GM23338 (cell line): ENCODE measurements at regions not wholly inside any gene's neighbourhood (a gene's known extent, or its start where the extent isn't known, plus 50 kb on each side); places are given as distances from the start of the nearest gene placed in this dataset.

Experiments used
- ATAC-seq: fragments of 200-7000 bp; cut with Tn5 transposase; 3 replicates; pipeline ENCODE4 v1.9.1; 2020
- DNase-seq: peaks from one replicate; pipeline ENCODE4 v3.0.0-alpha.2; 2015; ENCODE audit warnings: low spot score
- H2AFZ ChIP-seq: fragments of 200-600 bp; sonication (generic); 2 replicates; pipeline ENCODE4 v1.8.0; 2016; ENCODE audit warnings: antibody characterized with exemption, mild to moderate bottlenecking, moderate library complexity
- H3F3A ChIP-seq: fragments of 200-600 bp; sonication (generic); replicated peaks from 2 replicates; pipeline ENCODE4 v1.8.0; 2017; ENCODE audit warnings: antibody characterized with exemption, mixed run types, low read depth
- H3K27ac ChIP-seq: fragments of 200-600 bp; sonication (generic); 2 replicates; pipeline ENCODE4 v1.6.1; 2016; ENCODE audit warnings: low read depth
- H3K27me3 ChIP-seq: fragments of 200-600 bp; sonication (generic); 2 replicates; pipeline ENCODE4 v1.8.0; 2016; ENCODE audit warnings: mild to moderate bottlenecking, mixed run types, moderate library complexity; ENCODE audit not compliant: insufficient read depth
- H3K36me3 ChIP-seq: fragments of 200-600 bp; sonication (generic); 2 replicates; pipeline ENCODE4 v1.8.0; 2016; ENCODE audit warnings: mild to moderate bottlenecking; ENCODE audit not compliant: insufficient read depth
- H3K4me1 ChIP-seq: fragments of 200-600 bp; sonication (generic); 2 replicates; pipeline ENCODE4 v1.8.0; 2016; ENCODE audit warnings: mild to moderate bottlenecking, moderate library complexity; ENCODE audit not compliant: insufficient read depth
- H3K4me2 ChIP-seq: fragments of 200-600 bp; sonication (generic); 2 replicates; pipeline ENCODE4 v1.7.1; 2017; ENCODE audit warnings: mixed run types
- H3K4me3 ChIP-seq: fragments of 200-600 bp; sonication (generic); 2 replicates; pipeline ENCODE4 v1.6.1; 2016; ENCODE audit warnings: mixed run types
- H3K79me2 ChIP-seq: fragments of 200-600 bp; sonication (generic); replicated peaks from 2 replicates; pipeline ENCODE4 v1.8.0; 2017; ENCODE audit warnings: mild to moderate bottlenecking; ENCODE audit not compliant: insufficient read depth
- H3K9me2 ChIP-seq: fragments of 200-600 bp; sonication (generic); 2 replicates; pipeline ENCODE4 v1.8.0; 2017; ENCODE audit not compliant: insufficient read depth
- H4K20me1 ChIP-seq: fragments of 200-600 bp; sonication (generic); replicated peaks from 2 replicates; pipeline ENCODE4 v1.8.0; 2017; ENCODE audit warnings: mild to moderate bottlenecking; ENCODE audit not compliant: insufficient read depth
- H3K27ac Mint-ChIP-seq: 2 replicates; pipeline ENCODE4 v1.8.0; 2020; ENCODE audit warnings: inconsistent platforms, mild to moderate bottlenecking, moderate library complexity, mixed read lengths
- H3K27me3 Mint-ChIP-seq: 3 replicates; pipeline ENCODE4 v1.8.0; 2022; ENCODE audit warnings: low read depth, mild to moderate bottlenecking, moderate library complexity, mixed read lengths, inconsistent platforms; ENCODE audit not compliant: insufficient read depth, poor library complexity
- H3K36me3 Mint-ChIP-seq: 3 replicates; pipeline ENCODE4 v1.8.0; 2021; ENCODE audit warnings: low read depth, mild to moderate bottlenecking, inconsistent platforms, moderate library complexity, mixed read lengths
- H3K4me1 Mint-ChIP-seq: 3 replicates; pipeline ENCODE4 v1.8.0; 2020; ENCODE audit warnings: mild to moderate bottlenecking, inconsistent platforms, mixed read lengths
- H3K4me3 Mint-ChIP-seq: 3 replicates; pipeline ENCODE4 v1.8.0; 2021; ENCODE audit warnings: moderate library complexity, mild to moderate bottlenecking, inconsistent platforms, mixed read lengths
- H3K9me3 Mint-ChIP-seq: 3 replicates; pipeline ENCODE4 v1.8.0; 2020; ENCODE audit warnings: moderate library complexity, mild to moderate bottlenecking, inconsistent platforms, mixed read lengths
- CREB1 ChIP-seq: fragments of 250-450 bp; sonication (Bioruptor Pico); IDR thresholded peaks from 2 replicates; pipeline ENCODE4 v1.5.0; 2020; ENCODE audit warnings: low read depth, mild to moderate bottlenecking, moderate library complexity
- EZH2 ChIP-seq: fragments of 200-600 bp; sonication (generic); IDR thresholded peaks from one replicate; pipeline ENCODE4 v1.8.0; 2017; ENCODE audit warnings: antibody characterized with exemption, mild to moderate bottlenecking, low read depth; ENCODE audit not compliant: unreplicated experiment
- EZH2phosphoT487 ChIP-seq: fragments of 200-600 bp; sonication (generic); IDR thresholded peaks from one replicate; pipeline ENCODE4 v1.8.1; 2018; ENCODE audit warnings: antibody characterized with exemption; ENCODE audit not compliant: unreplicated experiment
- JUNB ChIP-seq: IDR thresholded peaks from one replicate; pipeline ENCODE4 v1.6.1; 2016; ENCODE audit warnings: antibody characterized with exemption; ENCODE audit not compliant: unreplicated experiment
- NANOG ChIP-seq: IDR thresholded peaks from 2 replicates; pipeline ENCODE4 v1.6.1; 2016; ENCODE audit warnings: antibody characterized with exemption, borderline replicate concordance
- POLR2AphosphoS5 ChIP-seq: IDR thresholded peaks from 2 replicates; pipeline ENCODE4 v1.6.1; 2016; ENCODE audit warnings: antibody characterized with exemption, low read depth
- STAT1 ChIP-seq: IDR thresholded peaks from one replicate; pipeline ENCODE4 v1.6.1; 2016; ENCODE audit warnings: antibody characterized with exemption; ENCODE audit not compliant: unreplicated experiment
- ZNF114 ChIP-seq: fragments of 250-450 bp; sonication (Bioruptor Pico); IDR thresholded peaks from 2 replicates; pipeline ENCODE4 v1.5.0; 2020; ENCODE audit warnings: mild to moderate bottlenecking, moderate library complexity
- ZNF331 ChIP-seq: fragments of 250-450 bp; sonication (Bioruptor Pico); IDR thresholded peaks from 2 replicates; pipeline ENCODE4 v1.5.0; 2020; ENCODE audit warnings: low read depth, mild to moderate bottlenecking, moderate library complexity
- TF ChIP-seq, protein P1 (sequence below), 2 experiments: fragments of 200-600 bp in 1 of 2; sonication (generic) in 1 of 2; conservative IDR thresholded peaks; 2 replicates each; pipeline versions ENCODE4 v1.5.1 to v1.6.1; 2016 to 2017; ENCODE audit warnings: antibody characterized with exemption in 2 of 2, low read depth in 2 of 2, mild to moderate bottlenecking in 2 of 2, moderate library complexity in 1 of 2
- TF ChIP-seq, protein P2 (sequence below): IDR thresholded peaks from 2 replicates; pipeline ENCODE4 v1.6.1; 2016; ENCODE audit warnings: antibody characterized with exemption
- TF ChIP-seq, protein P3 (sequence below): fragments of 250-450 bp; sonication (Bioruptor Pico); IDR thresholded peaks from 2 replicates; pipeline ENCODE4 v1.5.0; 2020; ENCODE audit warnings: mild to moderate bottlenecking, moderate library complexity

DNA sequence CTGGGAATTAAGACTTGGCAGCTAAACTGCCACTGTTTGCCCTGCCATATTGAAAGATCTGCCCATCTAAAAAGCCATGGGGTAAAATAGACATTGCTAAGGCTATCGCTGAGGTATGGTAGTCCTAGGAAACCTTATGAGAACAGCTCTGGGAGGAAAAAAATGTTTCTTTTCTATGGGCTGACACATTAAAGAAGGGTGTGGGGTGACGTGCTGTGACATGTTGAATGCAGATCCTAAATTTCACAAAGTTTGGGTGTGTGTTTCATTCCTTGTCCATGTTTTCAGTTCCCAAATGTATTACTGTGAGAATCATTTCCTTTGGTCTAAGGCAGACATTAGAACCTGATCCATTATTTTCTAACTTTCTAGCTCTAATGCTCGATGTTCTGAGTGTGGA, 766.4 kb downstream of the BCL11A start:
- peaks cover 5% of the 10 kb centered on the region for H3K27me3 Mint-ChIP-seq
- H3K4me1 ChIP-seq, result peaks cover 36% of the 10 kb centered on the region
- no peak for DNase-seq
- H3K36me3 Mint-ChIP-seq, result no peaks in the 10 kb centered on the region
- 0 out of 2 replicates have a peak overlapping the region, but pooled peaks have one; percentile 31 for H3K27ac Mint-ChIP-seq
- no peak for ATAC-seq
- no peak overlapping the region for H3K4me3 ChIP-seq
- peaks cover 3% of the 10 kb centered on the region; the same call in 1 of the 2 replicates for H3K9me2 ChIP-seq
- no peaks in the 10 kb centered on the region for H3K9me3 Mint-ChIP-seq
- TF ChIP-seq POLR2AphosphoS5, result no peak
- TF ChIP-seq, protein P1, sequence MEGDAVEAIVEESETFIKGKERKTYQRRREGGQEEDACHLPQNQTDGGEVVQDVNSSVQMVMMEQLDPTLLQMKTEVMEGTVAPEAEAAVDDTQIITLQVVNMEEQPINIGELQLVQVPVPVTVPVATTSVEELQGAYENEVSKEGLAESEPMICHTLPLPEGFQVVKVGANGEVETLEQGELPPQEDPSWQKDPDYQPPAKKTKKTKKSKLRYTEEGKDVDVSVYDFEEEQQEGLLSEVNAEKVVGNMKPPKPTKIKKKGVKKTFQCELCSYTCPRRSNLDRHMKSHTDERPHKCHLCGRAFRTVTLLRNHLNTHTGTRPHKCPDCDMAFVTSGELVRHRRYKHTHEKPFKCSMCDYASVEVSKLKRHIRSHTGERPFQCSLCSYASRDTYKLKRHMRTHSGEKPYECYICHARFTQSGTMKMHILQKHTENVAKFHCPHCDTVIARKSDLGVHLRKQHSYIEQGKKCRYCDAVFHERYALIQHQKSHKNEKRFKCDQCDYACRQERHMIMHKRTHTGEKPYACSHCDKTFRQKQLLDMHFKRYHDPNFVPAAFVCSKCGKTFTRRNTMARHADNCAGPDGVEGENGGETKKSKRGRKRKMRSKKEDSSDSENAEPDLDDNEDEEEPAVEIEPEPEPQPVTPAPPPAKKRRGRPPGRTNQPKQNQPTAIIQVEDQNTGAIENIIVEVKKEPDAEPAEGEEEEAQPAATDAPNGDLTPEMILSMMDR (conservative IDR thresholded peaks at IDR 0.05; ENCODE audit: low read depth in 2 of 2), result no peak
- no peak for TF ChIP-seq EZH2
- TF ChIP-seq, protein P2, sequence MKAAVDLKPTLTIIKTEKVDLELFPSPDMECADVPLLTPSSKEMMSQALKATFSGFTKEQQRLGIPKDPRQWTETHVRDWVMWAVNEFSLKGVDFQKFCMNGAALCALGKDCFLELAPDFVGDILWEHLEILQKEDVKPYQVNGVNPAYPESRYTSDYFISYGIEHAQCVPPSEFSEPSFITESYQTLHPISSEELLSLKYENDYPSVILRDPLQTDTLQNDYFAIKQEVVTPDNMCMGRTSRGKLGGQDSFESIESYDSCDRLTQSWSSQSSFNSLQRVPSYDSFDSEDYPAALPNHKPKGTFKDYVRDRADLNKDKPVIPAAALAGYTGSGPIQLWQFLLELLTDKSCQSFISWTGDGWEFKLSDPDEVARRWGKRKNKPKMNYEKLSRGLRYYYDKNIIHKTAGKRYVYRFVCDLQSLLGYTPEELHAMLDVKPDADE, result no peak
- TF ChIP-seq CREB1 (CRISPR knock-in tag), result no peak
- no peak overlapping the region for H3K4me3 Mint-ChIP-seq
- H3K27ac ChIP-seq, result no peak overlapping the region
- no peaks in the 10 kb centered on the region for H4K20me1 ChIP-seq
- peak overlapping the region; percentile 11; the same call in 1 of the 2 replicates for H3K4me2 ChIP-seq
- H3F3A ChIP-seq, result no peaks in the 10 kb centered on the region; the same call in 1 of the 2 replicates
- no peak overlapping the region for H2AFZ ChIP-seq
- H3K27me3 ChIP-seq, result no peaks in the 10 kb centered on the region
- no peaks in the 10 kb centered on the region for H3K36me3 ChIP-seq
- no peaks in the 10 kb centered on the region for H3K79me2 ChIP-seq
- H3K4me1 Mint-ChIP-seq, result peaks cover 36% of the 10 kb centered on the region

DNA sequence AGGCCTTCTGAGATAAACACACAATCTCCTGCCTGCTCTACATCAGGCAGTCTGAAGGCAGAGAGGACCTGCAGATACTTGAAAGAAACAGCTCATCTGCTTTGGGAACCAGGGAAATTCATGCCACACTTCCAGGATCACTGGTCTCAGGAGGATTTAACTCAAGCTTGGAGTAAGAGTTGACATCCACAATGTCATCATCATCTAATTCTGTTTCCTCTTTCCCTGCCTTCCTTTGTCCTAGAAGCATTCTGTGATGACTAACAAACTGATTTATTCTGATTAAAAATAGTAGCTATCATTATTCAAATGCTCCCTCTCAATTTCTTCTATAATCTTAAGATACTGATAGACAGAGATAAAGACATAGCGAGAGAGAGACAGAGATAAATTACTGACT, 766.8 kb downstream of the BCL11A start:
- H3K4me3 ChIP-seq, result no peak overlapping the region
- H3K36me3 Mint-ChIP-seq, result no peaks in the 10 kb centered on the region
- H3F3A ChIP-seq, result no peaks in the 10 kb centered on the region; the same call in 1 of the 2 replicates
- no peak overlapping the region for H3K27ac ChIP-seq
- no peak overlapping the region for H3K27ac Mint-ChIP-seq
- peaks cover 36% of the 10 kb centered on the region for H3K4me1 ChIP-seq
- H3K27me3 ChIP-seq, result no peaks in the 10 kb centered on the region
- no peaks in the 10 kb centered on the region for H3K36me3 ChIP-seq
- peaks cover 36% of the 10 kb centered on the region for H3K4me1 Mint-ChIP-seq
- H3K27me3 Mint-ChIP-seq, result peaks cover 5% of the 10 kb centered on the region
- no peaks in the 10 kb centered on the region for H4K20me1 ChIP-seq
- peaks cover 3% of the 10 kb centered on the region; the same call in 1 of the 2 replicates for H3K9me2 ChIP-seq
- H3K9me3 Mint-ChIP-seq, result no peaks in the 10 kb centered on the region
- peak overlapping the region; percentile 81; the same call in 1 of the 2 replicates for H2AFZ ChIP-seq
- H3K4me3 Mint-ChIP-seq, result no peak overlapping the region
- ATAC-seq (no peak), DNase-seq (no peak)
- no peak overlapping the region for H3K4me2 ChIP-seq
- H3K79me2 ChIP-seq, result no peaks in the 10 kb centered on the region
- TF ChIP-seq NANOG (no peak), ZNF114 (CRISPR knock-in tag) (no peak), POLR2AphosphoS5 (no peak), EZH2phosphoT487 (no peak), CREB1 (CRISPR knock-in tag) (no peak), ZNF331 (CRISPR knock-in tag) (no peak), JUNB (no peak), EZH2 (no peak), STAT1 (no peak)
- TF ChIP-seq, protein P3, sequence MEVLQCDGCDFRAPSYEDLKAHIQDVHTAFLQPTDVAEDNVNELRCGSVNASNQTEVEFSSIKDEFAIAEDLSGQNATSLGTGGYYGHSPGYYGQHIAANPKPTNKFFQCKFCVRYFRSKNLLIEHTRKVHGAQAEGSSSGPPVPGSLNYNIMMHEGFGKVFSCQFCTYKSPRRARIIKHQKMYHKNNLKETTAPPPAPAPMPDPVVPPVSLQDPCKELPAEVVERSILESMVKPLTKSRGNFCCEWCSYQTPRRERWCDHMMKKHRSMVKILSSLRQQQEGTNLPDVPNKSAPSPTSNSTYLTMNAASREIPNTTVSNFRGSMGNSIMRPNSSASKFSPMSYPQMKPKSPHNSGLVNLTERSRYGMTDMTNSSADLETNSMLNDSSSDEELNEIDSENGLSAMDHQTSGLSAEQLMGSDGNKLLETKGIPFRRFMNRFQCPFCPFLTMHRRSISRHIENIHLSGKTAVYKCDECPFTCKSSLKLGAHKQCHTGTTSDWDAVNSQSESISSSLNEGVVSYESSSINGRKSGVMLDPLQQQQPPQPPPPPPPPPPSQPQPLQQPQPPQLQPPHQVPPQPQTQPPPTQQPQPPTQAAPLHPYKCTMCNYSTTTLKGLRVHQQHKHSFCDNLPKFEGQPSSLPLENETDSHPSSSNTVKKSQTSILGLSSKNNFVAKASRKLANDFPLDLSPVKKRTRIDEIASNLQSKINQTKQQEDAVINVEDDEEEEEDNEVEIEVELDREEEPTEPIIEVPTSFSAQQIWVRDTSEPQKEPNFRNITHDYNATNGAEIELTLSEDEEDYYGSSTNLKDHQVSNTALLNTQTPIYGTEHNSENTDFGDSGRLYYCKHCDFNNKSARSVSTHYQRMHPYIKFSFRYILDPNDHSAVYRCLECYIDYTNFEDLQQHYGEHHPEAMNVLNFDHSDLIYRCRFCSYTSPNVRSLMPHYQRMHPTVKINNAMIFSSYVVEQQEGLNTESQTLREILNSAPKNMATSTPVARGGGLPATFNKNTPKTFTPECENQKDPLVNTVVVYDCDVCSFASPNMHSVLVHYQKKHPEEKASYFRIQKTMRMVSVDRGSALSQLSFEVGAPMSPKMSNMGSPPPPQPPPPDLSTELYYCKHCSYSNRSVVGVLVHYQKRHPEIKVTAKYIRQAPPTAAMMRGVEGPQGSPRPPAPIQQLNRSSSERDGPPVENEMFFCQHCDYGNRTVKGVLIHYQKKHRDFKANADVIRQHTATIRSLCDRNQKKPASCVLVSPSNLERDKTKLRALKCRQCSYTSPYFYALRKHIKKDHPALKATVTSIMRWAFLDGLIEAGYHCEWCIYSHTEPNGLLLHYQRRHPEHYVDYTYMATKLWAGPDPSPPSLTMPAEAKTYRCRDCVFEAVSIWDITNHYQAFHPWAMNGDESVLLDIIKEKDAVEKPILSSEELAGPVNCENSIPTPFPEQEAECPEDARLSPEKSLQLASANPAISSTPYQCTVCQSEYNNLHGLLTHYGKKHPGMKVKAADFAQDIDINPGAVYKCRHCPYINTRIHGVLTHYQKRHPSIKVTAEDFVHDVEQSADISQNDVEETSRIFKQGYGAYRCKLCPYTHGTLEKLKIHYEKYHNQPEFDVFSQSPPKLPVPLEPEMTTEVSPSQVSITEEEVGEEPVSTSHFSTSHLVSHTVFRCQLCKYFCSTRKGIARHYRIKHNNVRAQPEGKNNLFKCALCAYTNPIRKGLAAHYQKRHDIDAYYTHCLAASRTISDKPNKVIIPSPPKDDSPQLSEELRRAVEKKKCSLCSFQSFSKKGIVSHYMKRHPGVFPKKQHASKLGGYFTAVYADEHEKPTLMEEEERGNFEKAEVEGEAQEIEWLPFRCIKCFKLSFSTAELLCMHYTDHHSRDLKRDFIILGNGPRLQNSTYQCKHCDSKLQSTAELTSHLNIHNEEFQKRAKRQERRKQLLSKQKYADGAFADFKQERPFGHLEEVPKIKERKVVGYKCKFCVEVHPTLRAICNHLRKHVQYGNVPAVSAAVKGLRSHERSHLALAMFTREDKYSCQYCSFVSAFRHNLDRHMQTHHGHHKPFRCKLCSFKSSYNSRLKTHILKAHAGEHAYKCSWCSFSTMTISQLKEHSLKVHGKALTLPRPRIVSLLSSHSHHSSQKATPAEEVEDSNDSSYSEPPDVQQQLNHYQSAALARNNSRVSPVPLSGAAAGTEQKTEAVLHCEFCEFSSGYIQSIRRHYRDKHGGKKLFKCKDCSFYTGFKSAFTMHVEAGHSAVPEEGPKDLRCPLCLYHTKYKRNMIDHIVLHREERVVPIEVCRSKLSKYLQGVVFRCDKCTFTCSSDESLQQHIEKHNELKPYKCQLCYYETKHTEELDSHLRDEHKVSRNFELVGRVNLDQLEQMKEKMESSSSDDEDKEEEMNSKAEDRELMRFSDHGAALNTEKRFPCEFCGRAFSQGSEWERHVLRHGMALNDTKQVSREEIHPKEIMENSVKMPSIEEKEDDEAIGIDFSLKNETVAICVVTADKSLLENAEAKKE (CRISPR knock-in tag), result no peak
- TF ChIP-seq, protein P2, result no peak
